ENCODE measurements at regions not wholly inside any gene's neighbourhood (a gene's known extent, or its start where the extent isn't known, plus 50 kb on each side); places are given as distances from the start of the nearest gene placed in this dataset.

DNA sequence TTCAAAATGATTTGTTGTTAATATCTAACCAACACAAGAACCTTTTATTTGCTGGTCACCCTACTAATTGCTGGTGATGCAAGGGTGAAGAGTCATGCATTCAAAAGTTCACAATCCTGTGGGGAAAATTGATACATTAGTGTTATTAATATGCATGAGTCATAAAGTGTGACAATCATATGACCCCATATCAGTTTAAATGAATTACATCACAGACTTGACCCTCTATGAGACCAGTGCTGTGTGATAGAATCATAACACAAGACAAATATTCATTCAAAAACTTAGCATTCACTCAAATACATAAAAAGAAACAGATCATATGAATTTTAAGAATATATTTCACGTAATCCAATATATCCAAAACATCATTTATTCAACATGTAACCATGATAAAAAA is 304.6 kb upstream of the CDH12 start:
- H3K4me2 ChIP-seq (ENCODE audit: insufficient read depth, low read length) = no peak overlapping the region
- H2AFZ ChIP-seq (ENCODE audit: low read depth, low read length) = no peak overlapping the region
- H4K20me1 ChIP-seq (replicated peaks; ENCODE audit: control insufficient read depth, extremely low read depth, insufficient read depth, low read length) = no peaks in the 10 kb centered on the region
- H3K9me3 ChIP-seq (replicated peaks; ENCODE audit: control insufficient read depth, insufficient read depth, low read length) = peaks cover 2% of the 10 kb centered on the region
- H3K27me3 ChIP-seq (ENCODE audit: control insufficient read depth in 2 of 2, insufficient read depth in 2 of 2, low read length in 2 of 2) = no peaks in the 10 kb centered on the region
- dilution Hi-C loops (cut with MboI; ENCODE audit: extremely low pct_ligation_motif_present, low sequenced_read_pairs) (no loop called here), intact Hi-C loops (cut with micrococcal nuclease) (no loop called here)
- DNase-seq (ENCODE audit: low read depth, low spot score) (no peak), FAIRE-seq (no peak)
- no peaks in the 10 kb centered on the region for H3K4me1 ChIP-seq (ENCODE audit: control insufficient read depth, extremely low read depth, insufficient read depth, low read length)
- BruUV-seq (replicated peaks) = no TSS peak
- H3K27ac ChIP-seq (ENCODE audit: insufficient read depth, low read depth, low read length) = no peak overlapping the region
- TF ChIP-seq POLR2A (IDR thresholded peaks at IDR 0.05; ENCODE audit: low read depth, low read length) (no peak), EZH2 (IDR thresholded peaks at IDR 0.05; ENCODE audit: borderline replicate concordance, low read depth, low read length, severe bottlenecking) (no peak), MYC (IDR thresholded peaks at IDR 0.05; ENCODE audit: low read depth, low read length) (no peak), JUN (IDR thresholded peaks at IDR 0.05; ENCODE audit: borderline replicate concordance, insufficient read depth, insufficient read length, low read depth) (no peak), POLR2AphosphoS5 (IDR thresholded peaks at IDR 0.05; ENCODE audit: insufficient read depth, low read depth, low read length) (no peak)
- POLR2A ChIA-PET = no interaction called here
- H3K9ac ChIP-seq (replicated peaks; ENCODE audit: extremely low read depth, insufficient read depth, low read length) = no peak overlapping the region
- CTCF ChIA-PET = no interaction called here
- H3K79me2 ChIP-seq (ENCODE audit: control insufficient read depth, insufficient read depth, low read length) = no peaks in the 10 kb centered on the region
- no peaks in the 10 kb centered on the region for H3K9me1 ChIP-seq (replicated peaks; ENCODE audit: control insufficient read depth, extremely low read depth, insufficient read depth, low read length)
- H3K36me3 ChIP-seq (ENCODE audit: control insufficient read depth in 2 of 2, extremely low read depth in 1 of 2, insufficient read depth in 2 of 2, low read length in 2 of 2) = no peaks in the 10 kb centered on the region
- H3K4me3 ChIP-seq (replicated peaks in 1 of 3; ENCODE audit: insufficient read depth in 1 of 3, low read depth in 1 of 3, low read length in 3 of 3) = no peak overlapping the region

DNA sequence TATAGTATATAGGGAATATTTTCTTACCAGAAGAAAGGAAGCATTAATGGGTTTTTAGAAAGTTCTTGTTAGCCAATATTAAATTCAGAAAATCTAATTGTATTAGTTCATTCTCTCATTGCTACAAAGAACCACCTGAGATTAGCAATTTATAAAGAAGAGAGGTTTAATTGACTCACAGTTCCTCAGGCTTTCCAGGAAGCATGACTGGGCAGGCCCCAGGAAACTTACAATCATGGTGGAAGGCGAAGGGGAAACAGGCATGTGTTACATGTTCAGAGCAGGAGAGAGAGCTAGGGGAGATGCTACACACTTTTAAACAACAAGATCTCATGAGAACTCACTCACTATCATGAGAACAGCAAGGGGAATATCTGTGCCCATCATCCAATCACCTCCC is 304.0 kb upstream of the CDH12 start:
- BruUV-seq (replicated peaks) = no TSS peak
- TF ChIP-seq MYC (IDR thresholded peaks at IDR 0.05; ENCODE audit: low read depth, low read length) (no peak), JUN (IDR thresholded peaks at IDR 0.05; ENCODE audit: borderline replicate concordance, insufficient read depth, insufficient read length, low read depth) (no peak), GATA2 (IDR thresholded peaks at IDR 0.05; ENCODE audit: insufficient read depth, insufficient read length, low read depth, low read length) (no peak), POLR2A (IDR thresholded peaks at IDR 0.05; ENCODE audit: low read depth, low read length) (no peak), POLR2AphosphoS5 (IDR thresholded peaks at IDR 0.05; ENCODE audit: insufficient read depth, low read depth, low read length) (no peak), EZH2 (IDR thresholded peaks at IDR 0.05; ENCODE audit: borderline replicate concordance, low read depth, low read length, severe bottlenecking) (no peak)

More for the DNA sequence above, 304.0 kb upstream of the CDH12 start:
- Histone ChIP-seq H3K4me2 (ENCODE audit: insufficient read depth, low read length) (no peak overlapping the region), H3K4me3 (replicated peaks in 1 of 3; ENCODE audit: insufficient read depth in 1 of 3, low read depth in 1 of 3, low read length in 3 of 3) (no peak overlapping the region), H3K9me1 (replicated peaks; ENCODE audit: control insufficient read depth, extremely low read depth, insufficient read depth, low read length) (no peaks in the 10 kb centered on the region), H3K36me3 (ENCODE audit: control insufficient read depth in 2 of 2, extremely low read depth in 1 of 2, insufficient read depth in 2 of 2, low read length in 2 of 2) (no peaks in the 10 kb centered on the region), H3K9me3 (replicated peaks; ENCODE audit: control insufficient read depth, insufficient read depth, low read length) (peaks cover 2% of the 10 kb centered on the region), H3K27ac (ENCODE audit: insufficient read depth, low read depth, low read length) (no peak overlapping the region), H4K20me1 (replicated peaks; ENCODE audit: control insufficient read depth, extremely low read depth, insufficient read depth, low read length) (no peaks in the 10 kb centered on the region), H3K9ac (replicated peaks; ENCODE audit: extremely low read depth, insufficient read depth, low read length) (no peak overlapping the region), H3K27me3 (ENCODE audit: control insufficient read depth in 2 of 2, insufficient read depth in 2 of 2, low read length in 2 of 2) (no peaks in the 10 kb centered on the region), H3K79me2 (ENCODE audit: control insufficient read depth, insufficient read depth, low read length) (no peaks in the 10 kb centered on the region), H2AFZ (ENCODE audit: low read depth, low read length) (no peak overlapping the region), H3K4me1 (ENCODE audit: control insufficient read depth, extremely low read depth, insufficient read depth, low read length) (no peaks in the 10 kb centered on the region)
- FAIRE-seq (no peak), DNase-seq (ENCODE audit: low read depth, low spot score) (no peak)
- dilution Hi-C loops (cut with MboI; ENCODE audit: extremely low pct_ligation_motif_present, low sequenced_read_pairs) (no loop called here), intact Hi-C loops (cut with micrococcal nuclease) (no loop called here)
- CTCF ChIA-PET = no interaction called here
- POLR2A ChIA-PET = no interaction called here
